Epidermal melanocyte (primary cell): ENCODE measurements at regions not wholly inside any gene's neighbourhood (a gene's known extent, or its start where the extent isn't known, plus 50 kb on each side); places are given as distances from the start of the nearest gene placed in this dataset.

Experiments
- DNase-seq: peaks from one replicate; pipeline ENCODE4 v3.0.0; 2011; ENCODE audit warnings: low spot score; ENCODE audit not compliant: insufficient read length

GRCh38 chr1:58149271-58149812 lies 397.2 kb downstream of the OMA1 start:
- DNase-seq = no peak

DNA sequence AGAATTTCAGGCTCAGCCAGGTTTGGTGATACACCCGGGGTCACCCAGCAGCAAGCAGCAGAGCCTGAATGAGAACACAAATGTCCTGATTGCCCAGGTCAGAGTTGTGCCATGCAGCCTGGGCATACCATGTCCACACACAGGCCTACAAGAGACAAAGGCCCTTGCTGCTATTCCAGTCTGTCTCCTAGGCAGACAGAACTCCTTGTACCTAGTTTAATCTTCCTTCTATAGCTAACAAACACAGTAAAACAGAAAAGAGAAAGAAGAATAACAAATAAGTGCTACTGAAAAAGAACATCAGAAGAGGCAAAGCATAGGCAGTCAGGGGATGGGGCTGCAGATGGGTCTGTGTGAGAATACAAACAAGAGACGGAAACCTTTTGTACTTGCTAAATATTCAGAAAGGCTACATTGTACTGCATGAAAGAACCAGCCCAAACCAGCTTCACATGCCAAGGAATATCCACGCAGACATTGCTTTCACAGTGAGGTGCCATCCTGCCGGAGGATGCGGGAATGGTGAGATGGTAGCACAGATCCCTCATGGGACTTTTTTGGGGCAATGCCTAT lies 401.7 kb downstream of the OMA1 start:
- DNase-seq = no peak

- no peak for DNase-seq
These were observed 402.4 kb downstream of the OMA1 start for GRCh38 chr1:58143972-58144697.

DNA sequence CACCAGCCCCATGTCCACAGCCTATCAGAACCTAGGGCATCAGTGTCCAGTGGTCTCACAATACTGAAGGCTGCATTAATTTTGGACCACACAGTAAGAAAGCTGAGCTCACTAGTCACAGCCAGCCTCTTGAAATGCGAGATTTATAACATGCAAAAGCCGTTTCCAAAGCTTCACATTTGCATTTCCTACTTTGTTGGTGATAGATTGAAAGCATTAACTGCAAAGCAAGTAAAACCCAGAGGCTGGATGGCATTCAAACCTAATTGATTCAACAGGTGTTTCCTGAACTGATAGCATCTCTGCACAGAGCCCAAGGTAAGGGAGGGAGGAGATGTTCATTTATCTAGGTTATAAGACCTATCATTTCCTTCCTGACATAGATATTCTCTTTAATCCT lies 410.1 kb downstream of the OMA1 start:
- no peak for DNase-seq

GRCh38 chr1:58135821-58136321 lies 410.7 kb downstream of the OMA1 start:
- no peak for DNase-seq

GRCh38 chr1:58133562-58133961 lies 413.0 kb downstream of the OMA1 start:
- no peak for DNase-seq

- no peak for DNase-seq
These were observed 423.5 kb downstream of the OMA1 start for GRCh38 chr1:58123051-58123450.

- DNase-seq = no peak
These were observed 426.6 kb downstream of the OMA1 start for GRCh38 chr1:58119971-58120370.

DNA sequence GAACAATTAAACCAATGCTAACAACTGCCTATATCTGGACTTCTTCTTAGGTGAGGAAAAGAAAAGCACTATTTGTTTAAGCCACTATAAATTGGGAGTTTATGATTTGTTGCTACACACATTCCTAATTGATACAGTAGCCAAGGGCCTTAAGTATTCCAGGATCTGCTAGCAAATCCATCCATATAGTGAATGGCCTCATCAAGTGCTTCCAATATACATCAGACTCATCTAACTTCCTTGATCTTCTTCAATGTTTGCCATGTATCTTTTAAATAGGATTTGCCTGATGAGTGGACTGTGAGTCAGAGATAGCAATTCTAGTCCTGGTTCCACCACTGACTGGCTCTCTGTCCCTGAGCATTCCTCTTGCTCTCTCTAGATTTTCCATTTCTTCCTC lies 430.2 kb downstream of the OMA1 start:
- no peak for DNase-seq

- DNase-seq = no peak
These were observed 436.8 kb downstream of the OMA1 start for GRCh38 chr1:58109646-58110200.

DNA sequence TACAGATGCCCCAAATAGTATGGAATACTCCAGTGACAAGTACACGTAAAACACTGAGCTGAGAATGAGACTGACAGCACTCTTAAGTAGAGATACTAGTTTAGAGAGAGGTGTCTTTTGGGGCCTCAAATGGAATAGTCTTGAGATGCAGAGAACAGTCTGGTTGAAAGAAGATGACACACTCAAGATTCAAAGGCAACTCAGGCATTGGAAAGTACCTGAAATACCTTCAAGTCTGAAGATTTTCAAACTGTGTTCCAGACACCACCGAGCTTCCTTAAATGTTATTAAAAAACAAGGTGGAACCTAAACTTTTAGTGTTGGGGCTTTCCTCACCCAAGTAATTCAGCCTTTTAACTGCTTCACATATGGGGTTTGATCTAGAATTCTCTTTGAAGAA lies 437.7 kb downstream of the OMA1 start:
- no peak for DNase-seq

DNA sequence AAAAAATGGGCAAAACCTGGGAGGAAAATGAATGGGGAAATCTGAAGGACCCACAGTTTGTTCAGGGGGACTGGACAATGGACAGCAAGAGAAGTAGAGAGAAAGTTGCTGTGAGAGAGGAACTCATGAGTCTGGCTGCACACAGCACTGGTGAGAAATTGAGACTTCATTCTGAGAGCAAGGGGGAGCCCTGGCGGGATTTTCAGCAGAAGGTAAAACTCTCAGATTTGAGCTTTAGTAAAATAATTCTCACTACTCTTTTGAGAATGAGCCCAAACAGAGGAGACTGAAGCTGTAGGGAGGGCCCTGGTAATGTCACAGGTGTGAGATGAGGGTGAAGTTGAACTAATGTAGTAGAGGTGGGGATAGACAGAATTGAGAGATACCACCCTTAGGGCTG lies 438.6 kb downstream of the OMA1 start:
- no peak for DNase-seq

DNA sequence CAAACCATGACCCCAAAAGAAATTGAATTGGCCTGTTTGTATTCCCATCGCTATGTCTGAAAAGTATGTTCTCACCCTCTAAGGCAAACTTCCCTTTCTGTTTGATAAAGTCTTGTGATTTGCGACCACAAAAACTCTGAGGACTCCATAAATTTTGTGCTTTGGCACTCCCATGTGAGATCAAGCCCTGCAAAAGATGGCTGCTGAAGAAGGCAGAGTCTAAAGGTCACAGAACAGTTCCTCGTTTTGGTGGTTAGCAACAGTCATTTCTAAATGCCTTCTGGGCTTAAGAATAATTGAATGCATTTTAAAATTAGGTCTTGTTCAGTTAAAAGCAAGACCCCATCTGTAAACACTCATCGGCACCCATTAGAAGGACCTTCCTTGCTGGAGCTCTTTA lies 441.6 kb downstream of the OMA1 start:
- DNase-seq = no peak

DNA sequence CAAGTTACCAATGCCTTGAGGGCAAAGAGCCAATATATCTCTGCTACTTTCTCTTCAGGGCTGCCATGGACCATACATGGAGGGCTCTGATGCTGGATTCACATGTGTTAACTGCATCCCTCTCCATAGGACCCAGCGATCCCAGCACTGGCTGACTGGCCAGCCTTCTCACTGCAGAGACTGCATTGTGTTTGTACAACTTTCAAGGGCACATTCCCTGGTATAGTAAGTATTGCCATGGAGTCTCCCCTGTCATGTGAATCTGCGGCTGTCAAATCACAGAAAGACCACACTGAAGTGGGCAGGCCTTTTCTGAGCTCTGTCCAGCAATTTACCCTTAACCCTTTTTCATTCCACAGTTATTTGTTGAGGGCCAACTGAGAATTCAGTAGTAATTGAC lies 449.8 kb downstream of the OMA1 start:
- no peak for DNase-seq

DNA sequence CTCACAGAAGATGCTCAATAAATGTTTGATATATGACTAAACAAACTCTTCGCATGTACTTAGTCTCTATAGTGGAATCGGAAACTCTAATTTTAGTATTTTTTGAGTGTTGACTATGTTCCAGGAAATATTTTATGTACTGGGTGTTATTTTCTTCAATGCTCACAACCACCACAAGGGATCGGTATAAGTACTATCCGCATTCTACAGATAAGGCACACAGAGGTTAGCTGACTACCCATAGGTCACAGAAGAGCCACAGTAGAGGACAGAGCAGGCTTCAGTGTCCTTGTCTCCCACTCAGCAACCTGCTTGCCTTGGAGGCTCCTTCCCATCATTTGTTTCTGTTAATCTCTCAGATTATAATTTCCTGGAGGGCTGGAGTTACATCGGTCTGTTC lies 451.3 kb downstream of the OMA1 start:
- no peak for DNase-seq

DNA sequence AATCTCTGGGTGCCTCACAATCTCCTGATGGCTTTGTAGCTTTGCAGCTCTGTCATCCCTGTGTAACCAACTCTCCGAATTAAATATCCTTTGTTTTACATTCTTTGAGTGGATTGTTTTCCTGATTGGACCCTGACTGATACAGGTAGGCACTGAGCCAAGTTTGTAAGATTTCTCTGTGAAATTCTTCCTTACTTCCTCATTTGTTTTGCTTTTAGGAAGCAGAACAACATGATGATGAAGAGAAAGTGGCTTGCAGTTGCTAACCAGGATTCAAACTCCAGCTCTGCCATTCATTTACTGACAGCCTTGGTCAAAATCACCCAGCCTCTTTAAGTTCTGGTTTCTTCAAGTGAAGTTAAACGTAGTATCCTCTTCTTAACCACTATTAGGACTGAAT lies 452.3 kb downstream of the OMA1 start:
- no peak for DNase-seq

DNA sequence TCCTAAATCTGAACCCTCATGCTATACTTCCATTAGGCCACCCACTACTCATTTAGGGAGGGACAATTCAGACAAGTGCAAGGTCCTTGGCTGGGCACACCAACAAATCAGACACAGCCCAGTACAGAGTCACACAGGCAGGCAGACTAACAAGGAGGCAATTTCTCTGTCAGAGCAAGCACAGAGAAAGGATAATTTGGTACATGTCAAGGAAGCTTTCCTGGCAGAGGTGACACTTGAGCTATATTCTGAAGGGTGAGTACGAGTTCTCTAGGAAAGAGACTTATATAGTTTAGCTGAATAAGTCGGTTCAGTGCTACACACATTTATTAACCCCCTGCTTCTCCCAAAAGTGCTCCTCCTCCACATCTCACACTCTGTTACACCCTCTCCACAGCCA lies 455.9 kb downstream of the OMA1 start:
- DNase-seq = no peak

DNA sequence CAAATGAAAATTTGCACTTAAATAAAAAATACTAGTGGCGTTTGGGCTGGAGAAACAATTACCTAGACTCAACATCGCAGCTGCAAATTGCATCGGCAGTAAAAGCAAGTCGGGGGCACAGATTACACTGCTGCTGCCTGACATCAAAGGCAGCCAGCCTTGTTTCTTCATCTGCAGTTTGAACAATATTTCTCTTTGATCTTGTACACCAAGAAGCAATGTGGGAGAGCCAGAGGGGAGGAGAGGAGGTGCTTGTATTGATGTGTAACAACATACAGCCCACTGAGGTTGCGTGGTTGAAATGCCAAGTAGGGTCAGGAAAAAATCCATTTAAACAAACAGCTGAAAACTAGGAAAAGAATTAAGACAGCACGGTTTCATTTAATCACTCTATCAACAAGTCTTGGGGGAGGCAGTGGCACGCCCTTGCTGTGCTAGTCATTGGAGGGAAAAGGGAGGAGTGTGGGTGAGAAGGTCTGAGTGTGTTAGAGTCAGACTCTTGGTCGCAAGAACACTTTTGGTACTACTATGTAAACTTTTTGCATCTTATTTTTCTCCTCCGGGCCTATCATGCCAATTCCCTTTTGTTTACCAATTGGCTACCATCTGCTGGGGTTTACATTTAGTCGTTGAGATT lies 456.5 kb downstream of the OMA1 start:
- no peak for DNase-seq

DNA sequence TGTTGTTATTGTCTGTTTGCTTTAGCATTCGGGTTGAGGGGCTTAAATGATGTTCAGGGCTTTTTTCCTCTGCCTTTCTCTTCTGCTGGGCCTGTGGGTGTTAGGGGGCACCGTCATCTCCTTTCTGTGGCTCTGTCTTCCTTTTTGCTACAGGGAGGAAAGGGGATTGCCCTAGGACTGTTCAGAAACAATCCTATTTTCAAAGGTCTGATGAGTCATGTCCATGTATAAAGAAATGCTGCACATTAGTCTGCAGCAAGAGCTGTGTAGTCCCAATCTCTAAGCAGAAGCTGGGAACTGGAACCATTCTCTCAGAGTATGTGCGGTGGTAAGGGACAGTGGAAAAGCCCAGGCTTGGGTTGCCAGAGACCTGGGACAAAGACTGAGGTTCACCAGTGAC lies 462.3 kb downstream of the OMA1 start:
- no peak for DNase-seq

DNA sequence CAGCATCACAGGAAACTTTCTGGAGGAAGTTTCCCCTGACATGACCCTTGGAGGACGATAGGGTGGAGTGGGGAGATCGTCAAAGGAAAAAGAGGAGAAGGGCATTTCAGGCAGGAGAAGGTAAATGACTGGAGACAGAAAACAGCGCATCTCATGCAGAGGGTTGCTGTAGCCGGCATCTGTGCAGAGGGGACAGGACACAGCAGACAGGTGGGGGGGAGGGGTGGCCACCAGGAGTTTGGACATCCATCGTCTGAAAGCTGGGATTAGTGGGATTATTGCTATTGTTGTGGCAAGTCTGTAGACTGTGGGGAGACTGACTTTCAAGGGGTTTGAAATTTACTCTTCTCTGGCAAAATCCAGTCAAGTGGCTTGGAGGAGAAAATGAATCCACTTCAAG lies 463.9 kb downstream of the OMA1 start:
- no peak for DNase-seq

GRCh38 chr1:58076258-58076657 lies 470.3 kb downstream of the OMA1 start:
- no peak for DNase-seq

DNA sequence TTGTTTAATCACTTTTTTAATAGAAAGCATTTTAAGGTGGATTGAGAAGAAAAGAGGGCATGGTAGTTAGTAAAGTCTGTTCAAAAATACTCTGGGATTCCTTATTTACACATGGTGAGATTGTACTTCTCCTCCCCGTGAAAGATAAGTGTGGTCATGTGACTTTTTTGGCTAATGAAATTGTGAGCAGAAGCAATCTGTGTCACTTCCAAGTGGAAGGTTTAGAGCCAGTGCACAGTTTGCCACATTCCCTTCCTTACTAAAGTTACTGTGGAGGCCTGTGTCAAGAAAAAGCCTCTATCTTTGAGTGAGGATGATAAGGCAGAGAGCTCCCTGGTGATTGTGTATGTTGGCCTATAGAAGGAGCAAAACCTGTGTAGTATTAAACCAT lies 471.3 kb downstream of the OMA1 start:
- DNase-seq = no peak
